ENCODE measurements at regions not wholly inside any gene's neighbourhood (a gene's known extent, or its start where the extent isn't known, plus 50 kb on each side); places are given as distances from the start of the nearest gene placed in this dataset.
"Not testable (repeated sequence)": the region's sequence is repeated elsewhere in the genome, so short reads cannot be mapped to it uniquely, and the experiment has no call there.

- peak in 19 of 56 donors; percentile 1 to 42 (median 4) for DNase-seq
Measured at GRCh38 chr2:65960953-65961352, 474.0 kb upstream of the MEIS1 start.

DNA sequence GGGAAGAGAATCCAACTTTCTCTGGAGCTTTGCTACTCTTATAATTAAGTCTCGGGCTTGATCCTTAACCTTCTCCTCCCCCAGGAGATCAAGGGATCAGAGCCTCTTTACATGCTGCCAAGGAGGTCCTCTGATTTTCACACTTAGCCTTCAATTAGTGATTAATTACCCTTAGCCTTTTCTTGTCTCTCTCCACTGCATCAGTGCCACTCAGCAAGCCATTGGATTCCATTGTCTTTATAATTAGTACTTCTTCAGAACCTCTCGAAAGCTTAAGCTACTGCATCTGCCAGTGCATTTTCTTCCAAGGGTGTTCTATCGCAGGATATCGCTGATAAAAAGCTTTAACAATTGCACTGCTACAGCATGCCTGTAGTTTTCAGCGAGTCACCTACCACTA lies 477.0 kb upstream of the MEIS1 start:
- DNase-seq, result no peak

DNA sequence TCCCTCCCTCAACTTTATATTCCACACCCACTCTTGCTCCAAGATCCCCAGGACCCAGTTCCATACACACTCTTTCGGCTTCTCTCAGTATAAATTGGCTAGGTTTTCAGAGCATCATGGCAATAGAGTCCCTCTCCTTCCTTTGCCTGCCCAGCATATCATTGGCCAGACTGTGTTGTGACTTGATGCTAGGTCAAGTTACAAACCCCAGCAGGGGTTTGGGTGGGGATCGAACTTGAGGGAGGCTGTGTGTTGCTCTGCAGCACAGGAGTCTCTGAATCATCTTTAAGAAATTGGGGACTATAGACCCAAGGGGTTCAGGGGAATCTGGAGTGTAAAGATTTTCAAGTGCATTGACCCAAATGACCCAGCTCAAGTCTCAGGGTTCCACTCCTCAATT lies 477.5 kb upstream of the MEIS1 start:
- no peak for DNase-seq

GRCh38 chr2:65955259-65955658 lies 479.7 kb upstream of the MEIS1 start:
- no peak for DNase-seq

GRCh38 chr2:65952966-65953761 lies 481.8 kb upstream of the MEIS1 start:
- DNase-seq, result no peak

DNA sequence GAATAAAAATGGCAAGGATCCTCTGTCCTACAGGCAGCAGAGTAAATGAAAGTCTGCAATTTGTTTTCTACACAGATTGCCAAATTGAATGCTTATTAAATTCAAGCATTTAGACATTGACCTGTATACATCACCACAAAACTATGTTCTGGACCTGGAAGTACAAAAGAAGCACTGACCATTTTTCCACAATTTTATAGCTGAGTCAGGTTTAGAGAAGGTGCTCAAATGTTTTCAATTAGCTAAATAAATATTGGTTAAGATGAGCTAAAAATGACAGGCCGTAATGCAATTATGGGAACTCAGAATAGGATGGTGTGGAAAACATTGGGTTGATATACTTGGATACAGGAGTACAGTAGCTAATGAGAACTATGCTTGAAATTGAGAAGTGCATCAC lies 490.7 kb upstream of the MEIS1 start:
- no peak for DNase-seq

- no peak for DNase-seq
Measured at GRCh38 chr2:65943099-65943786, 491.7 kb upstream of the MEIS1 start.

DNA sequence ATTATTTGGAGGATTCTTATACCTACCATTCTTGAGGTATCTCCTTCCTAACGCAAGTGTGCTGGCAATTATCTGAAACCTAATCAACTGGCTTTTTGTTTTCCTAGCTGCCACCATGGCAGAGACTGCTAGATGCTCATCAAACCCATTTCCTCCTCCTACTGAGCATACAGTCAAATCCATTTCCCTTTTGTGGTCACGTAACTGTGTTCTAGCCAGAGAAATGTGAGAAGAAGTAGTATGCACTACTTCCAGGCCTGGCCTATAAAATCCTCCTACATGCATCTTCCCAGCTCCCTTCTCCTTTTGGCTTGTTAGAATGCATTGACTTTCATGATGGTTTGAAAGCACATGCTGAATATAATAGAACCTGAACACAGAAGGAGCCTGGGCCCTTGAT lies 494.1 kb upstream of the MEIS1 start:
- no peak for DNase-seq

DNA sequence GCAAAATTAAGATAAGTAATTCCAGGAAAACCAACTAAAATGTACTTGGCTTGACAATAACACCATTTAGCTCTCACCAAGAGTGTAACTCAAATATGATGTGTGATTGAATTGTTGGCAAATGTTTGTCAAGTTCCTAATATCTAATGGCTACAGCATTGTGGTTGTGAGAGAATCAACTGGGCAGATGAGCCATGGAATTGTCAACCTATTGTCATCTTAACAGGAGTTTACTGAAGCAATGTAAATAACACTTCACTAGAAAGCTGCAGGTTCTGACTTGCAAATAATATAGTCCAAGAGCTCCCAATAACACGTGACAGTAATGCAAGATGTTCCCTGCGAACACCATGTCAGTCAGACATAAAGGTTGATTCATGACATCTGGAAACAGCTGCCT lies 495.2 kb upstream of the MEIS1 start:
- DNase-seq, result no peak

DNA sequence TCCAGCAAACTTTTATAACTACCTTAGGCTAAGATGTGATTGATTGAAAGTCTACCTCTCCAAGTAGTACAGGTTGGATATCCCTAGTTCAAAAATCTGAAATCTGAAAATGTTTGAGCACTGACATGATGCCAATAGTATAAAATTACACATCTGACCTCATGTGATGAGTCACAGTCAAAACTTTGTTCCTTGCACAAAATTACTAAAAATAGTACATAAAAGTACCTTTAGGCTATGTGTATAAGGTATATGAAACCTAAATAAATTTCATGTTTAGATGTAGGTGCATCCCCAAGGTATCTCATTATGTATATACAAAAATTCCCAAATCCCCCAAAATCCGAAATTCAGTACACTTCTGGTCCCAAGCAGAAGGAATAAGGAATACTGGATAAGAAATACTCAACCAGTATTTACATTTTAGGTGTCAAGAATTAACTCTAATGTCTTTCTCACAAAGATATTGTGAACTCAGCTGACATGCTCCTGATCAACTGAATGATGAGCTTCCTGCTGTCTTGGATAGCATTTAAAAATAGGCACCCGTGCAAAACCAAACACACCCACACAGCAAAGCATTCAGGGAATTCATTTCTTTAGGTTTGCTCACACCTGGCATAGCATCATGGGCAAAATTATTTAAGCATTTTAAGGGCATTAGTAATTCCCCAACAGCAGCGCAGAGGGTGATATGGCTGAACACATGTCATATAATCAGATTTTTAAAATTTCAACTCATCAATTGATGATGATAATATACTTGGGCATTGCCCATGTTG lies 497.4 kb upstream of the MEIS1 start:
- DNase-seq, result no peak

- DNase-seq, result no peak
Measured at GRCh38 chr2:65934992-65935629, 499.8 kb upstream of the MEIS1 start.

DNA sequence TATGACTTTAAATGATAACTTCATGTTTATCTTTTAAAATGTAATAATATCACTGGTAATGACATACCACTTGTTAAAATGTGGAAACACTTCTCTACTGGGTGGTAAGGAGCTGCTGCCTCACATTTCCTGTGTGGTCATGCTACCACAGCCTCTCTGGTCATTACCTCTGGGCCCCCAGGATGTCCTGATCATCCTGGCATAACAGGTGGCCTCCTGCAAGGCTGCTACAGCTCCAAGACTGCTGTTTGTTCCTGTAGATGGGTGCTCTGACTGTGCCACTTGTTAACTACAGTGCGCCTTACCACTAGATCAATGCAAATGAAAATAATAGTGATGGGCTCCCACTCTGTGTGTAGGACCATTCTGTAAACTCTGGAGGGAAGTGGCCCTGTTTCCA lies 500.2 kb upstream of the SPRED2 start:
- DNase-seq, result no peak

DNA sequence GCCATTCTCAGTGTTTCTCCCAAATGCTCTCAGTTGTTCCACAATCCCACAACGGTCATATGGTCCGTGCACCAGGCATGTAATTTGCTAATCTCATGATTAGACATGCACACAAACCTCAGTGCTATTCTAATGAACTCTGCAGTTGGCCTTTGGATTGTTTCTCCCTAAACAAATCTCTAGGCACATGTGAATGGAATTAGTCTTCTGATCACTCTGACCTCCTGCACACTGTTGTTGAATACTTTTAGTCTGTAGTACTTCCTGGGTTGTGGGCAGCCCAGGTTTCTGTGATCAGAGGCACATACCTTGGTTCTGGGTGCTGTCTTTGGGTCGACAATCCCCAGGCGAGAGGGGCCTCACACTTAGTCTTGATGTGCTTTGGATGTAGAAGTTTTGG lies 498.7 kb upstream of the SPRED2 start:
- DNase-seq, result no peak

DNA sequence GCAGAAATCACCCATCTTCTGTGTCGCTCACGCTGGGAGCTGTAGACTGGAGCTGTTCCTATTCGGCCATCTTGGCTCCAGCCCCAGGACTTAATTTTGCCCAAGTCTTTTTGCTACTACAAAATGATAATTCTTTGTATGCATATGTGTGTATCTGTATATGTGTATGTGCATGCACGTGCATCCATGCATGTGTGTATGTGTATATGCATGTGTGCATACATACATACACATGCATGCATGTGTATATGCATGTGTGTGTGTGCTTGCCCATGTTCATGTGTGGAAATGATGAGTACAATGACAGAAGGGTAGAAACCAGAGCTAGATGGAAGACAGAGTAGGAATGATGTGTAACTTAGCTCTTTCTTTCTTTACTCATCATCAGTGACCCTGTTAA lies 497.9 kb upstream of the SPRED2 start:
- DNase-seq, result no peak

DNA sequence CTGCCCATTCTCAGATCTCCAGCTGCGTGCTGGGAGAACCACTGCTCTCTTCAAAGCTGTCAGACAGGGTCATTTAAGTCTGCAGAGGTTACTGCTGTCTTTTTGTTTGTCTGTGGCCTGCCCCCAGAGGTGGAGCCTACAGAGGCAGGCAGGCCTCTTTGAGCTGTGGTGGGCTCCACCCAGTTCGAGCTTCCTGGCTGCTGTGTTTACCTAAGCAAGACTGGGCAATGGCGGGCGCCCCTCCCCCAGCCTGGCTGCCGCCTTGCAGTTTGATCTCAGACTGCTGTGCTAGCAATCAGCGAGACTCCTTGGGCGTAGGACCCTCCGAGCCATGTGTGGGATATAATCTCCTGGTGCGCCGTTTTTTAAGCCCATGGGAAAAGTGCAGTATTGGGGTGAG lies 497.3 kb upstream of the SPRED2 start:
- DNase-seq, result not testable (repeated sequence)

DNA sequence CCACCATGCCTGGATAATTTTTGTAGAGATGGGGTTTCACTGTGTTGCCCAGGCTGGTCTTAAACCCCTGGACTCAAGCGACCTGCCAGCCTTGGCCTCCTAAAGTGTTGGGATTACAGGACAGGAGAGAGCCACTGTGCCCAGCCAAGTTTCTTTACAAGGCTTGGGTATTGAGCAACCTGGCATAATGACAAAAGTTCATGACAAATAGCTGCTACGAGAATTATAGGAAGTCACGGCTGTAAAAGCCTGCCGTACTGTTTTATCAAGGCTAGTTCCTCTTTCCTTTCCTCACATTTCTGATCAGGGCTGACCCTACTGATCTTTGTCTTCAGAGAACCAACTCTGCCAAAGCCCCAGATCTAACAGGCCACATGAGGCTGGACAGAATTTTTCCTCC lies 490.4 kb upstream of the SPRED2 start:
- no peak for DNase-seq

DNA sequence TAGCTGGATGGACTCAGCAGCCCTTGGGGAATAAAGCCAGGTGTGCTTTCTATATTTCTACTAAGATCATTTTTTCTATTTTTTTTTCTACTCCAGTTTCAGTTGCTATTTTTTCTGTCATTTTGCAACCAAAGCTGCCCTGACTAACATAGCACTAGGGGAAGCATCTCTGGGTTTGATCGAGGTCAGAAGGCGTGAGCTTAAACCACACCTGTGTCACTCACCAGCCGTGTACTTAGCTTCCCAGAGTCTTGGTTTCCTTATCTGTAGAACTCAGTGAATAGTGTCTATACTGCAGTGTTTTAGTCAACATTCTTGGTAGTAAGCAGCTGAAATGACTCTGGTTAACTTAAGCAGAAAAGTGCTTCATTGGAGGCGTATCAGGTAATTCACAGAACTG lies 489.6 kb upstream of the SPRED2 start:
- no peak for DNase-seq

GRCh38 chr2:65921116-65921515 lies 488.7 kb upstream of the SPRED2 start:
- DNase-seq, result no peak

DNA sequence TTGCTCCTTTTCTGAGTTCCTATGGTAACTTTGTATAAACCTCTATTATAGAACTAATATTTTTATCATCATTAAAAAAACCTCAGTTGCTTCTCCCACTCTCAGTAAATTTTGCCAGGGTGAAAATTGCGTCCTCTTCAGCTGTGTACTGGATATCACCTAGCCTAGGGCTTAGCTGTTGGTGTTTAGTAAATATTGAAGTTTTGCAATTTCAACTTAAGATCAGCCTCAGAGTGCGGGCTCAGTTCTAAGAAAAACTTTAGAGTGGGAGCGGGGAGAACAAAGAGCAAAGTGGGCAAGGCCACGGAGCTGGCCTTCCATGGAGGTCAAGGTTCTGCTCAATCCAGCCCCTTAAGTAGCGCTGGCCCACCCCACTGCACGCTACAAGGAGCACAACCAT lies 488.3 kb upstream of the SPRED2 start:
- no peak for DNase-seq

DNA sequence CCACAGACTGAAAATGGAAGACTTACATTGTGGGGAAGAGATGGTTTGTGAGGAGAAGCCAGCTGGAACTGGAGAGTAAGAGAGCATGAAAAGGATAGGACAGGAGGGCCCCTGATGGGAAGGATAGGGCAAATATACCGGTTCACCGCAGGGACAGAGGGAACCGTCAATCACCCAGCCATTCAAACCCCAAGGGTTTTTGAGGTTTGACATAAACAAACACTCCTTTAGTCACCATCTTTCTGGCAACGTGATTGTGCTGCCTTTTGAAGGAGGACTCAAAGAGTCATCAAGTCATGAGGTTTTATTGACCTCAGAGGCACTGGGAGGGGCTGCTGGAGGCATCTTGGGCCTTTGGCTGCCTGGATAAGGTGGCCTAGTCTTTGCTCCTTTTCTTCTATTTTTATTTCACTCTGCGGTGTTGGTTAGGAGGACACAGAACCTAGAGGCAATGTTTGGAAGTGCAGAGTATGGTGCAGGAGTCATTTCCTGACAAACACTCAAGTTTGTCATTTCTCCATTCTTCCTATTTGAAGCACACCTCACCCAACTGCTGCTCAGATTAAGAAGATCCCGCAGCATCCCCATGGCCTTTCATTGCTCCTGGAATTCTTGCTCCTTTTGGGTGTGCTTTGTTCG lies 487.3 kb upstream of the SPRED2 start:
- no peak for DNase-seq

- no peak for DNase-seq
Measured at GRCh38 chr2:65918760-65919187, 486.4 kb upstream of the SPRED2 start.
